ENCODE measurements at regions not wholly inside any gene's neighbourhood (a gene's known extent, or its start where the extent isn't known, plus 50 kb on each side); places are given as distances from the start of the nearest gene placed in this dataset.

GRCh38 chr1:214198571-214198970 is 82.4 kb upstream of the SMYD2 start:
- no peak for DNase-seq (ENCODE audit: low read depth)
- no peak for TF ChIP-seq CTCF (IDR thresholded peaks at IDR 0.05; ENCODE audit: insufficient read depth, low read depth, low read length, missing control alignments)
- no peak overlapping the region for H3K4me3 ChIP-seq (ENCODE audit: low read depth, low read length)

GRCh38 chr1:214199585-214199984 is 81.4 kb upstream of the SMYD2 start:
- no peak for DNase-seq (ENCODE audit: low read depth)
- no peak for TF ChIP-seq CTCF (IDR thresholded peaks at IDR 0.05; ENCODE audit: insufficient read depth, low read depth, low read length, missing control alignments)
- H3K4me3 ChIP-seq (ENCODE audit: low read depth, low read length), result no peak overlapping the region

- DNase-seq (ENCODE audit: low read depth), result no peak
- TF ChIP-seq CTCF (IDR thresholded peaks at IDR 0.05; ENCODE audit: insufficient read depth, low read depth, low read length, missing control alignments), result no peak
- H3K4me3 ChIP-seq (ENCODE audit: low read depth, low read length), result no peak overlapping the region
Observed at GRCh38 chr1:214202992-214203391, 78.0 kb upstream of the SMYD2 start.

- no peak overlapping the region for H3K4me3 ChIP-seq (ENCODE audit: low read depth, low read length)
- TF ChIP-seq CTCF (IDR thresholded peaks at IDR 0.05; ENCODE audit: insufficient read depth, low read depth, low read length, missing control alignments), result no peak
- DNase-seq (ENCODE audit: low read depth), result no peak
Observed at GRCh38 chr1:214205053-214205452, 75.9 kb upstream of the SMYD2 start.

- no peak overlapping the region for H3K4me3 ChIP-seq (ENCODE audit: low read depth, low read length)
- DNase-seq (ENCODE audit: low read depth), result no peak
- TF ChIP-seq CTCF (IDR thresholded peaks at IDR 0.05; ENCODE audit: insufficient read depth, low read depth, low read length, missing control alignments), result no peak
Observed at GRCh38 chr1:214208460-214208859, 72.5 kb upstream of the SMYD2 start.

GRCh38 chr1:214209260-214209808 is 71.6 kb upstream of the SMYD2 start:
- DNase-seq (ENCODE audit: low read depth), result no peak
- H3K4me3 ChIP-seq (ENCODE audit: low read depth, low read length), result no peak overlapping the region
- TF ChIP-seq CTCF (IDR thresholded peaks at IDR 0.05; ENCODE audit: insufficient read depth, low read depth, low read length, missing control alignments), result no peak

- no peak for DNase-seq (ENCODE audit: low read depth)
- no peak overlapping the region for H3K4me3 ChIP-seq (ENCODE audit: low read depth, low read length)
- no peak for TF ChIP-seq CTCF (IDR thresholded peaks at IDR 0.05; ENCODE audit: insufficient read depth, low read depth, low read length, missing control alignments)
Observed at GRCh38 chr1:214213136-214213535, 67.8 kb upstream of the SMYD2 start.
